ENCODE measurements at regions not wholly inside any gene's neighbourhood (a gene's known extent, or its start where the extent isn't known, plus 50 kb on each side); places are given as distances from the start of the nearest gene placed in this dataset.

DNA sequence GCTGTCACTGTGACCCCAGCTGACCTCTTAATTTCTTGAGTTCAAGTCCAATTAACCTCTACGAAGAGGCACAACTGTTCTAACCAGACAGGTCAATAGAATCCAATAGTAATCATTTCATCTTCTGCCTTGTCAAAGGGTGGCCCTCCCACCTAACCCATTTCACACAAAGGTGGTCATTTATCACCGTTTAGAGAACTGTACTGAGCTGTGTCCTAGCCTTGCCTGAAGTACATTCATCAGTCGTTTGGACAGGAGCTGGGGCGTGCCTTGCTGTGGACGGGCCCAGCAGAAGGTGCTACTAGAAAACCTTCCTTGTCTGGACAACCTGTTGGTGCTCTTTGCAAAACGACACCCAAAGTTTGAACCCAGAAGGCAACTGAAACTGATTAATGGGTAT is 605.4 kb downstream of the ISL1 start:
- TF ChIP-seq, protein P1, sequence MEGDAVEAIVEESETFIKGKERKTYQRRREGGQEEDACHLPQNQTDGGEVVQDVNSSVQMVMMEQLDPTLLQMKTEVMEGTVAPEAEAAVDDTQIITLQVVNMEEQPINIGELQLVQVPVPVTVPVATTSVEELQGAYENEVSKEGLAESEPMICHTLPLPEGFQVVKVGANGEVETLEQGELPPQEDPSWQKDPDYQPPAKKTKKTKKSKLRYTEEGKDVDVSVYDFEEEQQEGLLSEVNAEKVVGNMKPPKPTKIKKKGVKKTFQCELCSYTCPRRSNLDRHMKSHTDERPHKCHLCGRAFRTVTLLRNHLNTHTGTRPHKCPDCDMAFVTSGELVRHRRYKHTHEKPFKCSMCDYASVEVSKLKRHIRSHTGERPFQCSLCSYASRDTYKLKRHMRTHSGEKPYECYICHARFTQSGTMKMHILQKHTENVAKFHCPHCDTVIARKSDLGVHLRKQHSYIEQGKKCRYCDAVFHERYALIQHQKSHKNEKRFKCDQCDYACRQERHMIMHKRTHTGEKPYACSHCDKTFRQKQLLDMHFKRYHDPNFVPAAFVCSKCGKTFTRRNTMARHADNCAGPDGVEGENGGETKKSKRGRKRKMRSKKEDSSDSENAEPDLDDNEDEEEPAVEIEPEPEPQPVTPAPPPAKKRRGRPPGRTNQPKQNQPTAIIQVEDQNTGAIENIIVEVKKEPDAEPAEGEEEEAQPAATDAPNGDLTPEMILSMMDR (IDR thresholded peaks at IDR 0.05; ENCODE audit: low read length): no peak
- no peak for TF ChIP-seq EZH2 (optimal IDR thresholded peaks at IDR 0.05; ENCODE audit: low read depth, low read length)

All from MM.1S (cell line).